ENCODE measurements at regions not wholly inside any gene's neighbourhood (a gene's known extent, or its start where the extent isn't known, plus 50 kb on each side); places are given as distances from the start of the nearest gene placed in this dataset.
A peak's percentile ranks its signal among the peaks of the same experiment; 100 is the strongest.

GRCh38 chr12:96130396-96131059 lies 63.6 kb upstream of the ELK3 start:
- TF ChIP-seq CTCF (IDR thresholded peaks at IDR 0.05; ENCODE audit: control extremely low read depth, extremely low read depth, low read depth, missing control alignments) = no peak
- DNase-seq (ENCODE audit: extremely low spot score) = no peak
- CTCF ChIA-PET = interaction anchor here (1.1 to 2.9 kb wide), 2 partner anchors 85 kb away, joined by 4 to 6 read pairs; no protein-coding TSS in a partner anchor
- POLR2A ChIA-PET = no interaction called here

- ChIA-PET CTCF (interaction anchor here (1.1 to 1.8 kb wide), 3 partner anchors 10 to 84 kb away, joined by 3 to 5 read pairs (median 4); no protein-coding TSS in a partner anchor), POLR2A (no interaction called here)
- no peak for TF ChIP-seq CTCF (IDR thresholded peaks at IDR 0.05; ENCODE audit: control extremely low read depth, extremely low read depth, low read depth, missing control alignments)
- no peak for DNase-seq (ENCODE audit: extremely low spot score)
Observed at GRCh38 chr12:96131230-96131788, 62.9 kb upstream of the ELK3 start.

GRCh38 chr12:96132819-96133218 lies 61.4 kb upstream of the ELK3 start:
- DNase-seq (ENCODE audit: extremely low spot score) = no peak
- peak; percentile 6 for TF ChIP-seq CTCF (IDR thresholded peaks at IDR 0.05; ENCODE audit: control extremely low read depth, extremely low read depth, low read depth, missing control alignments)
- ChIA-PET POLR2A (interaction anchor here (0.7 kb wide), 2 partner anchors 11 to 41 kb away, joined by 6 to 7 read pairs; no protein-coding TSS in a partner anchor), CTCF (interaction anchor here (0.9 to 1.8 kb wide), 7 partner anchors 9 to 72 kb away, joined by 3 to 6 read pairs (median 3); no protein-coding TSS in a partner anchor)

- DNase-seq (ENCODE audit: extremely low spot score) = no peak
- CTCF ChIA-PET = no interaction called here
- POLR2A ChIA-PET = no interaction called here
- no peak for TF ChIP-seq CTCF (IDR thresholded peaks at IDR 0.05; ENCODE audit: control extremely low read depth, extremely low read depth, low read depth, missing control alignments)
Observed at GRCh38 chr12:96134200-96134599, 60.0 kb upstream of the ELK3 start.

GRCh38 chr12:96136161-96136560 lies 58.0 kb upstream of the ELK3 start:
- TF ChIP-seq CTCF (IDR thresholded peaks at IDR 0.05; ENCODE audit: control extremely low read depth, extremely low read depth, low read depth, missing control alignments) = no peak
- POLR2A ChIA-PET = no interaction called here
- DNase-seq (ENCODE audit: extremely low spot score) = no peak
- CTCF ChIA-PET = interaction anchor here (1.8 kb wide), 1 partner anchor 80 kb away, joined by 5 read pairs; no protein-coding TSS in a partner anchor

- CTCF ChIA-PET = interaction anchor here (1.0 to 1.8 kb wide), 4 partner anchors 12 to 79 kb away, joined by 3 to 5 read pairs (median 3); no protein-coding TSS in a partner anchor
- no peak for DNase-seq (ENCODE audit: extremely low spot score)
- POLR2A ChIA-PET = no interaction called here
- no peak for TF ChIP-seq CTCF (IDR thresholded peaks at IDR 0.05; ENCODE audit: control extremely low read depth, extremely low read depth, low read depth, missing control alignments)
Observed at GRCh38 chr12:96136725-96137378, 57.3 kb upstream of the ELK3 start.

All from GM10248 (cell line).